ENCODE measurements at regions not wholly inside any gene's neighbourhood (a gene's known extent, or its start where the extent isn't known, plus 50 kb on each side); places are given as distances from the start of the nearest gene placed in this dataset.
"Not testable (repeated sequence)": the region's sequence is repeated elsewhere in the genome, so short reads cannot be mapped to it uniquely, and the experiment has no call there.

DNA sequence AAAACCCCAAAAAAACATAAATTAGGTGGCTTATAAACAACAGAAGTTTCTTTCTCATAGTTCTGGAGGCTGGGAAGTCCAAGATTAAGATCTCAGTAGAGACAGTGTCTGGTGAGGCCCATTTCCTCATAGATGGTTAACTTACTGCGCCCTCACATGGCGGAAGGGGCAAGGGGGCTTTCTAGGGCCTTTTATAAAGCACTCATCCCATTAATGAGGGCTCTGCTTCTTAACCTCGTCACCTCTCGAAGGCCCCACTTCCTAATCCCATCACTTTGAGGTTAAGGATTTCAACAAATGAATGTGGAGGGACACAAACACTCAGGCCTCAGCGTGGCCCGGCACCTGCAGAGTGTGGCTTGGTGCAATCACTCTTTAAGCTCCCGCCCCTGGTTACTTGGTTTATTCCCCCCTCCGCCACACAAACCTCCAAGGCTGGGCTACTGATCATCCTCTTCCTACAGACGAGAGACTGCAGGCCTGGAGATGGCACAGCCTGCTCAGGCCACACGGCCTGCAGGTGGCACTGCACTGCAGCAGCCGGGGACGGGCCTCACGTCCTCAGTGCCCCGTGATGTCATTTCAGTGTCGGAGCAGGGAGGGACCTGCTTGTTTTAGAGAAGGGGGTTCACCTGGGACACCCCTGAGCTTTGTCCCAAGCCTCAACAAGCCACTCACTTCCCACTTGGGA, 188.9 kb upstream of the ZNF469 start:
- TF ChIP-seq POLR2A (IDR thresholded peaks at IDR 0.05): not testable (repeated sequence)
- TF ChIP-seq, protein P1, sequence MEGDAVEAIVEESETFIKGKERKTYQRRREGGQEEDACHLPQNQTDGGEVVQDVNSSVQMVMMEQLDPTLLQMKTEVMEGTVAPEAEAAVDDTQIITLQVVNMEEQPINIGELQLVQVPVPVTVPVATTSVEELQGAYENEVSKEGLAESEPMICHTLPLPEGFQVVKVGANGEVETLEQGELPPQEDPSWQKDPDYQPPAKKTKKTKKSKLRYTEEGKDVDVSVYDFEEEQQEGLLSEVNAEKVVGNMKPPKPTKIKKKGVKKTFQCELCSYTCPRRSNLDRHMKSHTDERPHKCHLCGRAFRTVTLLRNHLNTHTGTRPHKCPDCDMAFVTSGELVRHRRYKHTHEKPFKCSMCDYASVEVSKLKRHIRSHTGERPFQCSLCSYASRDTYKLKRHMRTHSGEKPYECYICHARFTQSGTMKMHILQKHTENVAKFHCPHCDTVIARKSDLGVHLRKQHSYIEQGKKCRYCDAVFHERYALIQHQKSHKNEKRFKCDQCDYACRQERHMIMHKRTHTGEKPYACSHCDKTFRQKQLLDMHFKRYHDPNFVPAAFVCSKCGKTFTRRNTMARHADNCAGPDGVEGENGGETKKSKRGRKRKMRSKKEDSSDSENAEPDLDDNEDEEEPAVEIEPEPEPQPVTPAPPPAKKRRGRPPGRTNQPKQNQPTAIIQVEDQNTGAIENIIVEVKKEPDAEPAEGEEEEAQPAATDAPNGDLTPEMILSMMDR (IDR thresholded peaks at IDR 0.05): peak; percentile 55 to 78 (median 64)
